ENCODE measurements at regions not wholly inside any gene's neighbourhood (a gene's known extent, or its start where the extent isn't known, plus 50 kb on each side); places are given as distances from the start of the nearest gene placed in this dataset.

DNA sequence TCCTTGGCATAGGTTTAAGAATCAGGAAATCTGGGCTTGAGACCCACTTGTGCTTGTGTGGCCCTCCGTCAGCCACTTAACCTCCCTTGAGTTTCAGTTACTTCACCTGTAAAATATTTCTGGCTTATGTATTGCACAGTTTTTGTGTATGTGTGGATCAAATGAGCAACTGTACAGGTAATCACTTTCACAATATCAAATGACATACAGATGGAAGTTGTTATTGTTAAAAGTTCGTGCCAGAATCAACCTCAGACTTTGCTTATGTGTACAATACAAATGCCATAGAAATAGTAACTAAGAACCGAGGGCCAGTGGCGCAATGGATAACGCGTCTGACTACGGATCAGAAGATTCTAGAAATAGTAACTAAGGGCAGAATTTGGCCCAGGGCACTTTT is 65.6 kb upstream of the KIF13A start:
- Histone ChIP-seq H2BK20ac (ENCODE audit: low read depth, low read length, poor library complexity, severe bottlenecking) (no peak overlapping the region), H2BK5ac (ENCODE audit: insufficient read length, low read length) (no peak overlapping the region), H3K23ac (ENCODE audit: insufficient read length, low read depth, low read length) (no peak overlapping the region), H3K18ac (ENCODE audit: insufficient read length, low read depth, low read length) (no peak overlapping the region), H3K79me2 (ENCODE audit: insufficient read depth, low read length) (no peaks in the 10 kb centered on the region), H4K20me1 (ENCODE audit: control insufficient read depth, insufficient read depth, insufficient read length) (no peaks in the 10 kb centered on the region), H3K14ac (ENCODE audit: insufficient read depth, low read length) (no peak overlapping the region), H3K79me1 (ENCODE audit: insufficient read depth, low read depth, low read length, poor library complexity, severe bottlenecking) (no peaks in the 10 kb centered on the region), H4K91ac (ENCODE audit: insufficient read length, low read depth, low read length) (no peak overlapping the region), H3K9ac (ENCODE audit: extremely low read depth, insufficient read length, low read length) (no peak overlapping the region), H3K56ac (ENCODE audit: insufficient read length, low read depth, low read length) (no peak overlapping the region), H3K4me1 (ENCODE audit: insufficient read depth, low read length) (no peaks in the 10 kb centered on the region), H3K9me3 (ENCODE audit: control insufficient read depth, low read depth, low read length) (no peaks in the 10 kb centered on the region), H3K4ac (ENCODE audit: low read depth, low read length) (no peak overlapping the region), H3K4me2 (ENCODE audit: insufficient read depth, insufficient read length, low read length) (no peak overlapping the region), H4K8ac (replicated peaks; ENCODE audit: insufficient read length, low read depth, low read length) (no peak overlapping the region), H2AK5ac (ENCODE audit: insufficient read length, low read length) (no peak overlapping the region), H2AFZ (ENCODE audit: low read length) (no peak overlapping the region), H2BK120ac (ENCODE audit: low read depth, low read length, poor library complexity, severe bottlenecking) (no peak overlapping the region), H2BK15ac (ENCODE audit: low read depth, low read length) (no peak overlapping the region), H2BK12ac (ENCODE audit: insufficient read length, low read depth, low read length) (no peak overlapping the region), H3K27ac (ENCODE audit: insufficient read length, low read depth, low read length) (no peak overlapping the region), H3T11ph (ENCODE audit: low read length) (no peak overlapping the region), H3K27me3 (ENCODE audit: insufficient read depth, low read length) (no peaks in the 10 kb centered on the region), H3K23me2 (ENCODE audit: insufficient read length, low read depth, low read length, poor library complexity, severe bottlenecking) (no peaks in the 10 kb centered on the region), H4K5ac (ENCODE audit: insufficient read length, low read depth, low read length) (no peak overlapping the region)
- no peak overlapping the region for H3K4me3 Mint-ChIP-seq
- WGBS (ENCODE audit: extremely low coverage, insufficient read length, low lambda C conversion rate) = no CpG with 5 or more reads among the region's 7 CpGs
- no peak overlapping the region for H3K27ac Mint-ChIP-seq
- no peaks in the 10 kb centered on the region for H3K27me3 Mint-ChIP-seq (ENCODE audit: low read depth)
- no peak for DNase-seq
- H3K9me3 Mint-ChIP-seq = peaks cover 0 to 2% of the 10 kb centered on the region in 2 experiments; a peak in 1 of 5 replicates
- peaks cover 5 to 6% of the 10 kb centered on the region in 2 experiments; a peak in 2 of 4 replicates for H3K4me1 Mint-ChIP-seq
- H3K36me3 Mint-ChIP-seq (ENCODE audit: insufficient read depth in 1 of 3, low read depth in 3 of 3) = peaks cover 0 to 7% (median 0%) of the 10 kb centered on the region in 3 experiments; a peak in 1 of 7 replicates
- TF ChIP-seq, protein P1, sequence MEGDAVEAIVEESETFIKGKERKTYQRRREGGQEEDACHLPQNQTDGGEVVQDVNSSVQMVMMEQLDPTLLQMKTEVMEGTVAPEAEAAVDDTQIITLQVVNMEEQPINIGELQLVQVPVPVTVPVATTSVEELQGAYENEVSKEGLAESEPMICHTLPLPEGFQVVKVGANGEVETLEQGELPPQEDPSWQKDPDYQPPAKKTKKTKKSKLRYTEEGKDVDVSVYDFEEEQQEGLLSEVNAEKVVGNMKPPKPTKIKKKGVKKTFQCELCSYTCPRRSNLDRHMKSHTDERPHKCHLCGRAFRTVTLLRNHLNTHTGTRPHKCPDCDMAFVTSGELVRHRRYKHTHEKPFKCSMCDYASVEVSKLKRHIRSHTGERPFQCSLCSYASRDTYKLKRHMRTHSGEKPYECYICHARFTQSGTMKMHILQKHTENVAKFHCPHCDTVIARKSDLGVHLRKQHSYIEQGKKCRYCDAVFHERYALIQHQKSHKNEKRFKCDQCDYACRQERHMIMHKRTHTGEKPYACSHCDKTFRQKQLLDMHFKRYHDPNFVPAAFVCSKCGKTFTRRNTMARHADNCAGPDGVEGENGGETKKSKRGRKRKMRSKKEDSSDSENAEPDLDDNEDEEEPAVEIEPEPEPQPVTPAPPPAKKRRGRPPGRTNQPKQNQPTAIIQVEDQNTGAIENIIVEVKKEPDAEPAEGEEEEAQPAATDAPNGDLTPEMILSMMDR (conservative IDR thresholded peaks at IDR 0.05) = no peak
